HG03378 (cell line): ENCODE measurements at regions not wholly inside any gene's neighbourhood (a gene's known extent, or its start where the extent isn't known, plus 50 kb on each side); places are given as distances from the start of the nearest gene placed in this dataset.
"Not testable (repeated sequence)": the region's sequence is repeated elsewhere in the genome, so short reads cannot be mapped to it uniquely, and the experiment has no call there.

Experiments used
- ATAC-seq: cut with Tn5 transposase; IDR thresholded peaks from one replicate; pipeline ENCODE4 v1.9.1; 2021; ENCODE audit warnings: mild to moderate bottlenecking, moderate library complexity; ENCODE audit not compliant: unreplicated experiment

- no peak for ATAC-seq
Measured at GRCh38 chrX:12042615-12043014, 95.7 kb upstream of the FRMPD4 start.

- no peak for ATAC-seq
Measured at GRCh38 chrX:12052109-12052508, 86.2 kb upstream of the FRMPD4 start.

DNA sequence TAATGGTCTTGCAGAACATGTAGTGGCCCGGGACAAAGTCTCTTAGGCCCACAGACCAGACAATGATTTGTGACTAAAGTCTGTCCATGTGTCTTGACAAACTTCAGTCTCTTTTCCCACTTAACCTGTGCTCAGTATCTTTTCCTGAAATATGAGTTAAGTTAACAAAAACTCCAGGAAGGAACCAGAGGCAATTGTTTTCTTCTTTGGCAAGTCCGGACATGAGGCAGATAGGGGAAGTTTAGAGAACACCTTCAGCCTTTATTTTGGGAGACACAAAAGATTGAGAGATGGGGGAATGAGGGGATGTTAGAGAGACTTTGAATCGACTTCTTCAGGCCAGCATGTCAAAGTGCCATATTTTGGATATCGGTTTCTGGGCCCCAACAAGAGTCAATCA lies 80.2 kb upstream of the FRMPD4 start:
- no peak for ATAC-seq

GRCh38 chrX:12060489-12061260 lies 77.6 kb upstream of the FRMPD4 start:
- ATAC-seq = no peak

DNA sequence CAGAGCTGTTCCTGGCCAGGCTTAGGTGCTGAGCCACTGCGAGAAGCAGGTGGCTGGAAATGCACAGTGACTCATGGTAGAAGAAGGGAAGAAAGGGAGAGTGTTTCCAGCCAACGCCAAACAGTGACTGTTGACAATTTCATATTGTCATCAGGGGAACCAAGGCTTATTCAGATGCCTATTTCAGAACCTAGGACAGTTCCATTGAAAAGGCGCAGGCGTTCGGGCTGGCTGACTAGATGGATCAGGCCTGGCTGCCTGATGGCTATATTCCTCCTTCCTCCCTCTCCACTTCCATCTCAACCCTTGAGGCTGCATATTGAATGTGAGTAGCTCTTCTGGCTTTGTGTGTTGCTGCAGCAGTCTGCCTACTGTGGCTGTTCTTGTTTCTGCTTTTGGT lies 73.0 kb upstream of the FRMPD4 start:
- no peak for ATAC-seq

GRCh38 chrX:12076046-12076445 lies 62.2 kb upstream of the FRMPD4 start:
- ATAC-seq = no peak

DNA sequence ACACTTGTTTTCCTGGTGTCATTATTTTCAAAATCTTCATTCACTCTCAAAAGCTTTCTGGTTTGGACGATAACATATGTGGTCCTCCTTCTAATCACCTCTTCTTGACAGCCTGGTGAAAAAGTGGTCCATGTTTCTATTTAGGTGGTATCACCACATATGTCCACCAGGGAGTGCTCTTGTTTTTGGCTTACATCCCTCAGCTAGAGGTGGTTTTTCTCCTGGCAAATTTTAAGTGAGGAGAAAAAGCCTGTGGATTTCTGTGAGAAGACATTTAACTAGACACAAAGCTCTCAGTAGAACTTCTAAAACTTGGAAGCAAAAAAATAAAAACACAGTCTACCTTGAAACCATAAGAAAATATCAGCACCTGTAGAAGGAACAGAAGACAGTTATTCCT lies 58.0 kb upstream of the FRMPD4 start:
- peak; percentile 49 for ATAC-seq

DNA sequence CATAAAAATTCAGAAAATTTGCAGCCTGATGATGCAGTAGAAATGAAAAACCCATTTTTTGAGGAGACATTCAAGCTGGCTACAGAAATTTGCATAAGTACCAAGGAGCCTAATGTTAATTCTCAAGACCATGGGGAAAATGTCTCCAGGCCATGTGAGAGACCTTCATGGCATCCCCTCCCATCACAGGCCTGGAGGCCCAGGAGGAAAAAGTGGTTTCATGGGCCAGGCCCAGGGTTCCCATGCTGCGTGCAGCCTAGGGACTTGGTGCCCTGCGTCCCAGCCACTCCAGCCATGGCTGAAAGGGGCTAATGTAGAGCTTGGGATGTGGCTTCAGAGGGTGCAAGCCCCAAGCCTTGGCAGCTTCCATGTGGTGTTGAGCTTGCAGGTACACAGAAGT lies 55.3 kb upstream of the FRMPD4 start:
- ATAC-seq = not testable (repeated sequence)
